Activated naive CD4-positive, alpha-beta T cell treated with Interleukin-2 at 50 U/mL for 16 hours (primary cell): ENCODE measurements at regions not wholly inside any gene's neighbourhood (a gene's known extent, or its start where the extent isn't known, plus 50 kb on each side); places are given as distances from the start of the nearest gene placed in this dataset.

ENCODE experiments used
- DNase-seq: peaks from one replicate; pipeline ENCODE4 v3.0.0-alpha.2; 2020

DNA sequence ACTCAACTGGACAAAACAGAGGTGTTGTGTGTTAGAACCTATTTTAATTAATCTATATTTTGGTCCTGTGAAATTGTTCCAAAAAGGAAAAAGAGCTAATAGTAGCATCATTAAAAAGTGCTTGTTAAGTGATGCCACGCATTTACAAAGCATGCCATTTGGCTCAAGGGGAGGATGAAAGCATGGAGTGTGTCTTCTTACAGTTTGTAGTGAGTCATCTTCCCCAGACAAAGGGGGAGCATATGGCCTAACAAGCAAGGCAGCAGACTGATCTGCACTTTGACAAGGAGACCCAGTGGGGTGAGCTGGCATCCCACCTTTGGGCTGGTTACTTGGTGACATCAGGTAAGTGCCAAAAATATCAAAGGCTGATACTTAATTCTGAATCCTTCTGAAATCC, 297.0 kb downstream of the FGF9 start:
- DNase-seq = no peak

- no peak for DNase-seq
These were observed 299.3 kb downstream of the FGF9 start for GRCh38 chr13:21970172-21970571.

DNA sequence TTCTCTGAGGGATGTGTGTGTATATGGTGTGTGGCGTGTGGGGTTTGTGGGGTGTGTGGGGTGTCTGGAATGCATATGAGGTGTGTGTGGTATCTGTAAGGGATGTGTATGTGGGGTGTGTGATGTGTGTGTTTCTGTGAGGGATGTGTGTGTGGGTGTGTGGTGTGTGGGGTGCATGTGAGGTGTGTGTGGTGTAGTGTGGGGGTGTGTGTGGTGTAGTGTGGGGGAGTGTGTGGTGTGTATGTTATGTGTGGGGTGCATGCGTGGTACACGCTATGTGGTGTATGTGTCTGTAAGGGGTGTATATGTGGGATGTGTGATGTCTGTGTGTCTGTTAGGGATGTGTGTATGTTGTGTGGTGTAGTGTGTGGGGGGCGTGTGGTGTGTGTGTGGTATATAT, 300.0 kb downstream of the FGF9 start:
- no peak for DNase-seq

DNA sequence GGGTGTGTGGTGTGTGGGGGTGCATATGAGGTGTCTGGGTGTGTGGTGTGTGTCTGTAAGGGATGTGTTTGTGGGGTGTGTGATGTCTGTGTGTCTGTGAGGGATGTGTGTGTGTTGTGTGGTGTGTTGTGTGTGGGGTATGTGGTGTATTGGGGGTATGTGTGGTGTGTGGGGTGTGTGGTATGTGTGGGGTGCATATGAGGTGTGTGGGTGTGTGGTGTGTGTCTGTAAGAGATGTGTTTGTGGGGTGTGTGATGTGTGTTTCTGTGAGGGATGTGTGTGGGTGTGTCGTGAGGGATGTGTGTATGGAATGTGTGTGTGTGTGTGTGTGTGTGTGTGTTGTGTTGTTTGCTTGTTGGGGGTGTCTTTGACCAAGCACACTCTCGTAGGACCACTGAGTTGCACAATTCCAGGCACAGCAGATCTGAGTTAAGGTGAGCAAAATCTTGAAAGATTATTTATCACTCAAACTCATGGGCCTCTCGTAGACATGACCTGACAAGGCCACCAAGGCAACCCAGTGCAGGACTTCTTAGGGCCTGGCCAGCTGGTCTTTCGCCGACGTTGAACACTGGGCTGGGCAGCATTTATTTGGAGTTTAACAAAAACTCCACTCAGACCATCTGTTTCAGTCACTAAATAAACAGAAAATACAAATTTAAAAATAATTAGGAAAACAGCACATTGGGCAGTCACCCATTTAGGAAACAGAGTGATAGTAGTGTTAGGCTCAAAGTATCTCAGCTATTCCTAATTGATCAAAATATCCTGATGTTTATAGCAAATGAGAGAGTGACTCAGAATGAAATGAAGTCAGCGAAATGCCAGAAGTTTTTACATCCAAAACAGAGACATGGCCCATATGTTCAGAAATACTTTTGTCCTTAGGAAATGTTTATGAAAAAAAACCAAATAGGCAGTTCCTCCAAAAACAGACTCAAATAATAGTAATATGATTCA, 301.1 kb downstream of the FGF9 start:
- no peak for DNase-seq

DNA sequence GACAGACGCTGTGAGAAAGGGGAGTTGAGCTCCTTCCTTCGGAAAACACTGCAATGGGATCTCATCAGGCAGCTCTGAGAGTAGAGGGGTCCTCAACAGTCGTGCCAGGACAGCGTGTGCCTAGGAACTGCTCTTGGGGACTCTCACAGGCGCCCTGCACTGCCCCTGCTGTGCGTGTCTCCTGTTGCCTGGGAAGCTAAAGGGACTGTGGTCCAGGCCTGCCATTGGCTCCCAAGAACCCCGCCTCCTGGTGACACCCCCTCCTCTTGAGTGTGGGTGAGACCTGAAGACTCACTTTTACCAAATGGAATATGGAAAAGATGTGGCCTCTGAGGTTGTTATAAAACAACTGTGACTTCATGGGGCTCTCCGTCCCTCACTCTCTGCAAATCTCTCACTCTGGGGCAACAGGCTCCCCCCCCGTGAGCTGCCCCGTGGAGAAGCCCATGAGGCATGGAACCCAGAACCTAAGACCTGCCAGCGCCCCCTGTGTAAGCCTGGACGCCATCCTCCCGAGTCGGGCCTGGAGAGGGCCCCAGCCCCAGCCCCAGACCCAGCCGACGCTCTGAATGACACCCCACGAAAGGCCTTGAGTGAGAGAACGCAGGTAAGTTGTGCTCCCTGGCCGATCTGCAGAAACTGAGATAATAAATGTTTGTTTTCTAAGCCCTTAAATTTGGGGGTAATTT, 302.7 kb downstream of the FGF9 start:
- no peak for DNase-seq

GRCh38 chr13:21974741-21975140, 303.9 kb downstream of the FGF9 start:
- no peak for DNase-seq

DNA sequence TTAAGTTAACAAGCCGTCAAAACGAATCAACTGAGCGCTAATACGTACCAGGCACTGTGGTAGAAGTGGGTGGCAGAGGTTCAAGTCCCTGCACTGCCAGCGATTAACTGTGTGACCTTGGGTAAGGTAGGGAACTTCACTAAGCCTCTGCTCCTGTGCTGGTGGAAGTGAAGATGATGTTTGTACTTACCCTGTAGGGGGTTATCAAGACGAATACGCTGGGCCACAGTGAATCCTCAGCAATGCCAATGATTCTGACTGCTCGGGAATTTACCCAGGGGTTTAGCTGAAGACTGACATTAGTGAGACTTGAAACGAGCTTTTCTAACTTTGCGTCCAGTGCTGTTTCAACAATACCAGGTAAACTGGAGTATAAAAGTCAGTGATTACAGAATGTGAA, 305.3 kb downstream of the FGF9 start:
- DNase-seq = no peak

- no peak for DNase-seq
These were observed 308.4 kb downstream of the FGF9 start for GRCh38 chr13:21979161-21979806.

- no peak for DNase-seq
These were observed 309.2 kb downstream of the FGF9 start for GRCh38 chr13:21980049-21980448.

DNA sequence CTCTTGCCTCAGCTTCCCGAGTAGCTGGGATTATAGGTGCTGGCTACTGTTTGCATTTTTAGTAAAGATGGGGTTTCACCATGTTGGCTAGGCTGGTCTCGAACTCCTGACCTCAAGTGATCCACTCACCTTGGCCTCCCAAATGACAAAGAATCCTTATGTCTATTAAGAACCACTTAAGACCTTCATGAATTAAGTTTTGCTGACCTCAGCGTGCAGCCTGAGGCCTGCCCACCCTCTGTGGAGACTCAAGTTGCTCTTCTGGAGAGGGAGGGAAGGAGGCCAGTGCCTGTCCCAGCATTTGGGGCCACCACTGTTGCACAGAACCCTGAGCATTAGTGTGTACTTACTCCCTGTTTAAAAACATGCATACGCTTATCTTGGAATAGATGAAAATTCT, 313.3 kb downstream of the FGF9 start:
- DNase-seq = no peak

DNA sequence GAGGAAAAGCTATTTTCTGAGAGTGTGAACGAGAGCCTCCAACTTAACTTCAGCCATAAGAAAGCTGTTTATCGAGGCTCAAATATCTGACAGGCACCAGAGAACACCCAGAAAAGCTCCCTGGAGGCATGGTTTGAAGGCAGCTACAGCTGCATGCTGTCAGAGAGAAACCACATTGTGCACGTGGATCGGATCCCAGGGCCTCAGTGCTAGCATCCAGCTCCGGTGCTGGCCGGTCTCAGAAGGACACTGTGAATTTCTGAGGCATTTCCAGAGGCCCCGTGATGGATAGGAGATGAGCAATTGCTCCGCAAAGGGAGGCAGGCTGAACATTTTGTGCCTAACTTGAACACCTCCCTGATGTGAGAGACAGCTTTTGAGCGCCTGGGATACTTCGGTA, 315.7 kb downstream of the FGF9 start:
- DNase-seq = no peak

DNA sequence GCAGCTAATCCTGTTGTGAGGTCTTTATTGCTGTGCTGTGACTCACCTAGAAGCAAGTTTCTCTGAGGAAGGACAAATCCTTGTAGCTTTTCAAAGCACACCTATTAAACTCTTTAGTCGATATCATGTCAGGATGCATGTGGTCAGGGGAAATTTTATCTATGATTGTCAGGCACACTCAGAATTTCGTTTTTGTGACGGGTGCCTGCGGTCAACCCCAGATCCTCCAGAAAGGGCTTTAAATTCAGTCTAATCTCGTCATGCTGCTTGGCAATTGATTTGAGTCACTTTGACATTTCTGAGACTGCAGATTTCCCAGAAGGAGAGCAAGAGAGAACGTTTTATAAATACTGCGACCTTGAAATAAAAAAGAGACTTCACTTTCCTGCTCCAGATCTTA, 316.9 kb downstream of the FGF9 start:
- no peak for DNase-seq

- DNase-seq = no peak
These were observed 317.8 kb downstream of the FGF9 start for GRCh38 chr13:21988624-21989023.

DNA sequence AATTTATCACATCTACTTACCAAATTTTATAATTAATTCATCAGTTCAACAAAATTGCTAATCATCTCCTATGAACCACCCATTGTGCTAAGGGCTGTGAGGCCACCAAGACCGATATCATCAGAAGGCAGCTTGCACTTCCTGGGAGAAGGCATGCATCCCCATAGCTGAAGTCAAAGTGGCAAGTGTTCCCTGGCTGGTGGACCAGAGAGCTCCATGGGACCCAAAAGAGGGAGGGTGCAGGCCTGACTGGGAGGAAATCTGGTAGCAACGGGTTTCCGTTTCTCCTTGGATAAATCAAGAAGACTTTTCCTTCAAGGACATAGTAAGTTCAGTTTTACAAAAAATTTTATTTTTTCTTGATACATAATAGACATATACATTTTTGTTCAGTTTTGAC, 325.2 kb downstream of the FGF9 start:
- no peak for DNase-seq

DNA sequence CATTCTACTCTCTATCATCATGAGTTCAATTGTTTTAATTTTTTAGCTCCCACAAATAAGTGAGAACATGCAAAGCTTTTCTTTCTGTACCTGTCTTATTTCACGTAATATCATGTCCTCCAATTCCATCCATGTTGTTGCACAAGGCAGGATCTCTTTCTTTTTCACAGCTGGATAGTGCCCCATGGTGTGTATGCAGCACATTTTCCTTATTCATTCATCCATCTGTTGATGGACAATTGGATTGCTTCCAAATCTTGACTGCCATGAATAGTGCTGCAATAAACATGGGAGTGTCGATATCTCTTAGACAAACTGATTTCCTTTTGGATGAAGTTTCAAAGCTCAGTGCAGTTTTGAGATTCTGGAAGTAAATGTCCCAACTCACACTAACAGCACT, 326.9 kb downstream of the FGF9 start:
- no peak for DNase-seq

DNA sequence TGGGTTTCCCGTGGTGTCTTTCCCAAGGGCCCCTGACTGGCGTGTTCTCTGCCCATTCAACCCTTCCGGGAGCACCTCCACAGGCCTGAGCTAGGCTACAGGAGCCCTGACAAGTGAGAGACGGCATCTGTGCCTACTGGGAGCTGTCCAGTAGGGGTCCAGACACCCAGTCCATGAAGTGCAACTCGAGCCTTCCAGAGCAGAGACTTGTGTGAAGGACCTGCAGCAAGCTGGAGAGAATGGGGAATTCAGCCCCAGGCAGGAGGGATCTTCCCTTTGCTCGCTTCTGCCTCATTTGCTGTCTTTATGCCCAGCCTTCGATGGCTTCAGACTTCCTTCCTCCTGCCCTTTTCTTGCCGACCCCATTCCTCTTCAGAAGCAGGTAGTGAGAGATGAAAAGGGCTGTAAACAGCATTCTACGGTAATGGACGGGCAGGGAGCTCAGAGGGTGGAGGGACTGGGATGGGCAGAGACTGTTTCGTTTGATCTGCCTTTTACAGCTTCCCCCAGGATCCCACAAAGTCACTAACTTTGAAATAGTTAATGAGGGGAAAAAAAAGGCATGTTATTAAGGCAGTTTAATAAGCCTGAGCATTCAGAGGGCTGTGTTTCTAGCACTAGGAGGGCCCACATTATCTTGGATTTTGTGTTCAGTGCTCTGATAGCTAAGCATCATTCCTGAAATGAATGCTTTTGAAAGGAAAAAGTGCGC, 327.6 kb downstream of the FGF9 start:
- DNase-seq = no peak

- no peak for DNase-seq
These were observed 328.8 kb downstream of the FGF9 start for GRCh38 chr13:21999666-22000065.

- no peak for DNase-seq
These were observed 329.3 kb downstream of the FGF9 start for GRCh38 chr13:22000191-22000590.

- DNase-seq = no peak
These were observed 330.5 kb downstream of the FGF9 start for GRCh38 chr13:22001336-22001735.

DNA sequence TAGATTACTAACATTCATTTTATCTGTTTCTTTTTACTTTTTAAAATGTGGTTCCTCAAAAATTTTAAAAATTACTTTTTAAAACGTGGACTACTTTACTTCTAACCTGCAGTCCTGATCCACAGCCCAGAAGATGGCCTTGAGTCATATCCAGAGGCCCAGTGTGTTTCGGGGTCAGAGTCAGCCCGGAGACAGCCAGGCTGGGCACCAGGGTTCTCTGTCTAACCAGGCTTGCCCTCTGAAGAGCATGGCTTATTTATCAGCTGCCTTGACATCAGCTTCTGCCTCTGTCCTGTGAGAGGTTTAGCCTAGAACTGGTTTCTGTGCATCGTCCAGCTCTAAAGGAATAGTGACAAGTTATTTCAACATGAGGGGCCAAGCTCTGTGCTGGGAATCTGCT, 332.0 kb downstream of the FGF9 start:
- no peak for DNase-seq

GRCh38 chr13:22009500-22009899, 338.6 kb downstream of the FGF9 start:
- no peak for DNase-seq

DNA sequence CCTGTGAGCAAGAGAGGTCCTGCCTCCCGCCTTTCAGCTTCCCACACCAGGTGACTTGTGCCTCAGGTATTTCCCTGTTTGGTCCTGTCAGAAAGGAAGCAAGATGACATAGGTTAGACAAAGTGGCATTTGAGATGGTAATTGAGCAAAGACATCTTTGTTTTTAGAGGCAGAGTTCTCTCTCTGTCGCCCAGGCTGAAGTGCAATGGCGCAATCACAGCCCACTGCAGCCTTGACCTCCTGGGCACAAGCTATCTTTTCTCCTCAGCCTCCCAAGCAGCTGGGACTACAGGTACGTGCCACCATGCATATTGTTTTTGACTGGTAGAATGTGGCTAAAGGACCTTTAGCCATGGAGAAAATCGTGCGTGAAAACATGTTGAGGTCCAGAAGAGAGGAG, 339.1 kb downstream of the FGF9 start:
- DNase-seq = no peak

DNA sequence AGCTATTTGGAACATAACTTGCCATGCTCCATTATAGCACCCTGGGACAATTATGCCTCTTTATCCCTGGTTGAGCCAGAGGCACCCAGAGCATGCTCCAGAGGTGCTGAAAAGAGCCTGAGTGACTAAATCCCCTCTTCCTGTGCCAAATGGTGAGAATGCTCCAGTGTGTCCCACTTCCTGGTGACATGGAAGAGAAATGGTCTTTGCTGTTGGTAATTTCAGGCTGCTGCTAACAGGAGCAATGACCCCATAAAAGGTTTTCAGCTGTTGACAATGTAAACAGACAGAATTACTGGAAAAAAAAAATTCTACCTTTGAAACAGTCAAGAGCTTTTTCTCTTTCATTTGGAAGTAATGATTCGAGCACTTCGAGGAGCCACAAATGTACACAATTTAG, 341.8 kb downstream of the FGF9 start:
- no peak for DNase-seq
